Breast epithelium (tissue), 3 donors: ENCODE measurements at regions not wholly inside any gene's neighbourhood (a gene's known extent, or its start where the extent isn't known, plus 50 kb on each side); places are given as distances from the start of the nearest gene placed in this dataset.

Experiments used
- CTCF ChIP-seq, 3 donors: fragments of 450-650 bp; IDR thresholded peaks; one replicate each; pipeline ENCODE4 v1.5.1; 2016 to 2017; ENCODE audit warnings: antibody characterized with exemption in 3 of 3, mild to moderate bottlenecking in 3 of 3, moderate library complexity in 3 of 3
- POLR2A ChIP-seq: fragments of 450-650 bp; IDR thresholded peaks from one replicate; pipeline ENCODE4 v1.6.1; 2016; ENCODE audit warnings: antibody characterized with exemption, mild to moderate bottlenecking, moderate library complexity
- POLR2AphosphoS5 ChIP-seq, 3 donors: sonication (generic); formaldehyde crosslinking; IDR thresholded peaks; one replicate each; pipeline ENCODE4 v1.6.1; 2017; ENCODE audit warnings: antibody characterized with exemption in 3 of 3

- TF ChIP-seq CTCF (IDR thresholded peaks at IDR 0.05) (no peak), POLR2A (no peak), POLR2AphosphoS5 (IDR thresholded peaks at IDR 0.05) (no peak)
These were observed 652.8 kb upstream of the CELF2 start for GRCh38 chr10:10364902-10365301.
